Activated CD4-positive, alpha-beta T cell treated with anti-CD3 and anti-CD28 coated beads, Interleukin-2, amount 10 ng/mL, durations not matched to agents 7 days and 5 days (primary cell): ENCODE measurements at regions not wholly inside any gene's neighbourhood (a gene's known extent, or its start where the extent isn't known, plus 50 kb on each side); places are given as distances from the start of the nearest gene placed in this dataset.

Experiments
- CTCF ChIA-PET: fragments of 350-600 bp; sonication (Branson Sonifier 250); formaldehyde crosslinking; loops from one replicate; lab custom pipeline; 2021; ENCODE audit warnings: antibody characterized with exemption; lab: Charles Lee
- POLR2A ChIA-PET: fragments of 350-600 bp; sonication (Branson Sonifier 250); formaldehyde crosslinking; loops from one replicate; lab custom pipeline; 2021; ENCODE audit warnings: antibody characterized with exemption; lab: Charles Lee
- DNase-seq: peaks from one replicate; pipeline ENCODE4 v3.0.0-alpha.2; 2020
- H3K27ac Mint-ChIP-seq: one replicate; pipeline ENCODE4 v1.8.0; 2021; ENCODE audit warnings: mild to moderate bottlenecking, moderate library complexity, mixed read lengths
- H3K27me3 Mint-ChIP-seq: one replicate; pipeline ENCODE4 v1.8.0; 2021; ENCODE audit warnings: mixed read lengths
- H3K36me3 Mint-ChIP-seq: one replicate; pipeline ENCODE4 v1.8.0; 2021; ENCODE audit warnings: low read depth, mixed read lengths
- H3K4me1 Mint-ChIP-seq: one replicate; pipeline ENCODE4 v1.8.0; 2021; ENCODE audit warnings: mixed read lengths
- H3K4me3 Mint-ChIP-seq: one replicate; pipeline ENCODE4 v1.8.0; 2021; ENCODE audit warnings: mild to moderate bottlenecking, moderate library complexity, mixed read lengths
- H3K9me3 Mint-ChIP-seq: one replicate; pipeline ENCODE4 v1.8.0; 2021; ENCODE audit warnings: mixed read lengths

GRCh38 chr5:7955476-7955875, 86.5 kb downstream of the MTRR start:
- H3K36me3 Mint-ChIP-seq = no peaks in the 10 kb centered on the region
- no peaks in the 10 kb centered on the region for H3K27me3 Mint-ChIP-seq
- DNase-seq = no peak
- no peaks in the 10 kb centered on the region for H3K4me1 Mint-ChIP-seq
- CTCF ChIA-PET = no interaction called here
- H3K27ac Mint-ChIP-seq = no peak overlapping the region
- H3K4me3 Mint-ChIP-seq = no peak overlapping the region
- no peaks in the 10 kb centered on the region for H3K9me3 Mint-ChIP-seq
- POLR2A ChIA-PET = no interaction called here

DNA sequence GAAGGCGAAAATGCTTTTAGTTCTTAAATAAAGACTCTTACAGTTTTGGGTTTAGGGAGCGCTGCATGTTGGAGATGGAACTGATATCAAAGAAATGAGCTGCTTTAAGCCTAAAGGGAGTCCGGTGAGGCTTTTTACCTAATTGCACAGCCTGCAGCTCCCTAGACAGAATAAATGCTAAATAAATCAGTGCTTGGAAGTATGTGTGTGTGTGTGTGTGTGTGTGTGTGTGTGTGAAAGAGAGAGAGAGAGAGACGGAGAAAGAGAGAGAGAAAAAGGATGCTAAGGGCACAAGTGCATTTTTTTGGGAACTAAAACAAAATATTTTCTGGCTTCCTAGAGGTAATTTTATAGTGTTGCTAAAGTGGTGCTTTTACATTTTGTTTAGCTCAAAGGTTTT, 88.4 kb downstream of the MTRR start:
- H3K4me3 Mint-ChIP-seq = no peak overlapping the region
- no peaks in the 10 kb centered on the region for H3K36me3 Mint-ChIP-seq
- DNase-seq = no peak
- no peaks in the 10 kb centered on the region for H3K9me3 Mint-ChIP-seq
- H3K27me3 Mint-ChIP-seq = no peaks in the 10 kb centered on the region
- POLR2A ChIA-PET = no interaction called here
- no peaks in the 10 kb centered on the region for H3K4me1 Mint-ChIP-seq
- CTCF ChIA-PET = no interaction called here
- no peak overlapping the region for H3K27ac Mint-ChIP-seq

- no peaks in the 10 kb centered on the region for H3K27me3 Mint-ChIP-seq
- DNase-seq = no peak
- H3K27ac Mint-ChIP-seq = no peak overlapping the region
- H3K9me3 Mint-ChIP-seq = no peaks in the 10 kb centered on the region
- ChIA-PET POLR2A (no interaction called here), CTCF (no interaction called here)
- H3K4me1 Mint-ChIP-seq = no peaks in the 10 kb centered on the region
- no peak overlapping the region for H3K4me3 Mint-ChIP-seq
- no peaks in the 10 kb centered on the region for H3K36me3 Mint-ChIP-seq
Measured at GRCh38 chr5:7960142-7960541, 91.2 kb downstream of the MTRR start.

- H3K27ac Mint-ChIP-seq = no peak overlapping the region
- CTCF ChIA-PET = no interaction called here
- DNase-seq = no peak
- H3K27me3 Mint-ChIP-seq = no peaks in the 10 kb centered on the region
- H3K36me3 Mint-ChIP-seq = no peaks in the 10 kb centered on the region
- no peak overlapping the region for H3K4me3 Mint-ChIP-seq
- no peaks in the 10 kb centered on the region for H3K4me1 Mint-ChIP-seq
- POLR2A ChIA-PET = no interaction called here
- H3K9me3 Mint-ChIP-seq = no peaks in the 10 kb centered on the region
Measured at GRCh38 chr5:7961540-7961939, 92.6 kb downstream of the MTRR start.

GRCh38 chr5:7970816-7971215, 101.9 kb downstream of the MTRR start:
- H3K4me3 Mint-ChIP-seq = no peak overlapping the region
- H3K4me1 Mint-ChIP-seq = no peaks in the 10 kb centered on the region
- ChIA-PET POLR2A (no interaction called here), CTCF (interaction anchor here (0.6 kb wide), 1 partner anchor 1628 kb away, joined by 4 read pairs; no protein-coding TSS in a partner anchor)
- no peaks in the 10 kb centered on the region for H3K36me3 Mint-ChIP-seq
- H3K27me3 Mint-ChIP-seq = no peaks in the 10 kb centered on the region
- H3K27ac Mint-ChIP-seq = no peak overlapping the region
- no peaks in the 10 kb centered on the region for H3K9me3 Mint-ChIP-seq
- DNase-seq = no peak

- ChIA-PET CTCF (no interaction called here), POLR2A (no interaction called here)
- no peak overlapping the region for H3K27ac Mint-ChIP-seq
- no peak for DNase-seq
- H3K4me1 Mint-ChIP-seq = no peaks in the 10 kb centered on the region
- H3K4me3 Mint-ChIP-seq = no peak overlapping the region
- H3K9me3 Mint-ChIP-seq = no peaks in the 10 kb centered on the region
- H3K36me3 Mint-ChIP-seq = no peaks in the 10 kb centered on the region
- H3K27me3 Mint-ChIP-seq = no peaks in the 10 kb centered on the region
Measured at GRCh38 chr5:7976411-7977190, 107.7 kb downstream of the MTRR start.

- no peak overlapping the region for H3K4me3 Mint-ChIP-seq
- H3K4me1 Mint-ChIP-seq = no peaks in the 10 kb centered on the region
- no peak for DNase-seq
- no peaks in the 10 kb centered on the region for H3K36me3 Mint-ChIP-seq
- no peaks in the 10 kb centered on the region for H3K9me3 Mint-ChIP-seq
- H3K27ac Mint-ChIP-seq = no peak overlapping the region
- H3K27me3 Mint-ChIP-seq = no peaks in the 10 kb centered on the region
- ChIA-PET POLR2A (no interaction called here), CTCF (no interaction called here)
Measured at GRCh38 chr5:7978114-7978513, 109.2 kb downstream of the MTRR start.

- Mint-ChIP-seq H3K4me1 (no peaks in the 10 kb centered on the region), H3K36me3 (no peaks in the 10 kb centered on the region), H3K27me3 (no peaks in the 10 kb centered on the region), H3K9me3 (no peaks in the 10 kb centered on the region), H3K27ac (no peak overlapping the region), H3K4me3 (no peak overlapping the region)
- DNase-seq = no peak
- ChIA-PET POLR2A (no interaction called here), CTCF (no interaction called here)
Measured at GRCh38 chr5:7978991-7979390, 110.0 kb downstream of the MTRR start.

DNA sequence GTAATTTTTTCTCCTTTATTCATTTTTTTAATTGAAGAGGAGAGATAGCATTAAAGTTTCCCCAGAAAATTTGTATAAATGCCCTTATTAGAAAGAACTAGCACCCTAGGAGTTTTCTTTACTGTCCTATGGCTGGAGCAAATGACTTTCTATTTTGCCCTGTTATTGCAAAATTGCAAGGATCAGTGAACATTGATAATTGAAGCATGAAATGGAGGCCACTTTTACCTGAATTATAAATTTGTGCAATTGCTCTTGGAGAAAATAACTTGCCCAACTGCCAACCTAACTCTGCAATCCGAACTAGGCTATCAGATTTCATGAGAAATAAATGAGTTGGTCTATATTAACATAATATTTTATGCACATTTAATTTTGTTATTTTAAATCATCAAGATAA, 111.9 kb downstream of the MTRR start:
- Mint-ChIP-seq H3K9me3 (no peaks in the 10 kb centered on the region), H3K36me3 (no peaks in the 10 kb centered on the region), H3K4me1 (no peaks in the 10 kb centered on the region), H3K27me3 (no peaks in the 10 kb centered on the region), H3K4me3 (no peak overlapping the region), H3K27ac (no peak overlapping the region)
- no peak for DNase-seq
- ChIA-PET CTCF (no interaction called here), POLR2A (no interaction called here)

DNA sequence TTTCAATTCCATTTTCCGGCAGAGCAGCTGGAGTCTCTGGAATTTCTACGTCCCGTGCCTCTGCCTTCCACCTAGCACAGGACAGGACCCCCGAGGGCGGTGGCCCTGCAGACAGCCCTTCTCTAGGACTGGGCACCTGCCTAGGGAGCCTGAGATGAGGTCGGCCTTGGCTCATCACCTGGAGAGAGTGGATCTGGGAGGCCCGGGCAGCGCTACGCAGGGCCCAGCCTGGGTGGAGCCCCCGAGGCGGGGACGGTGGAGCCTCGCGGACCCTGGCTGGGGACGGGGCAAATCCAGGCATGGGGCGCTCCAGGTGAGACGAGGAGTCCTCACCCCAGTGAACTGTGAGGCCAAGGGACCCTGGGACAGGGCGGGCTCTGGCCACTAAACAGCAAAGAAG, 114.5 kb downstream of the MTRR start:
- Mint-ChIP-seq H3K4me3 (no peak overlapping the region), H3K4me1 (no peaks in the 10 kb centered on the region), H3K36me3 (no peaks in the 10 kb centered on the region), H3K9me3 (no peaks in the 10 kb centered on the region), H3K27me3 (no peaks in the 10 kb centered on the region), H3K27ac (no peak overlapping the region)
- DNase-seq = no peak
- ChIA-PET POLR2A (no interaction called here), CTCF (no interaction called here)

DNA sequence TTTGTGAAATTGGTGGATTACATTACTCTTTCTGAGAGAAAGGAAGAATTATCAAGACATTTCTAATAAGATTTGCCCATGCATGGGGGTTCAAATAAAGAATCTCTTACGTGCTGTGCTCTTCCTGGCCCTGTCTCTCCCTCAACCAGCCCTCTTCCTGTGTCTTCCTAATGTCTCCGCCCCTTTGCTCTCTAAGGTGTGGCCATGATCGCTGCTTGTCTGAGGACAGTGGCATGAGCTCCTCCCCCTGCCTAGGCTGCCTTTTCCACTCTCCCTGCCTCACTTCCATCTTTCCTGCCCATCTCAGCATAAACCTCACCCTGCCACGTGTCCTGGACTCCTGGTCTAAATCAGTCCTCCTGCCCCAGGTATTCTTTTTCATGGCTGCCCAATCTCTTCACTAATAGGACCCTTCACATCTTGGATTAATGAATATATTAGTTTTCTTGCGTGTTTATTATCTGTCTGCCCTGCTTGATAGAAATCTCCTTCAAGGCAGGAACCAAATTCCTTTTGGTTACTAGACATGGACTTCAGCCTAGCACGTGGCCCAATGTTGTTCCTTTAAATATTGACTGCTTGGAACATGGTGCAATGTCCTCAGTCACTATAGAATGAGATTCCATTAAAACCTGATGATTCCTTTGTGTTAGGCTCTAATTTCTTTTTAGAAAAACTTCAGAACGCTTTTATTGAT, 122.3 kb downstream of the MTRR start:
- CTCF ChIA-PET = no interaction called here

GRCh38 chr5:7995688-7996294, 126.8 kb downstream of the MTRR start:
- Mint-ChIP-seq H3K4me3 (no peak overlapping the region), H3K36me3 (no peaks in the 10 kb centered on the region), H3K4me1 (no peaks in the 10 kb centered on the region), H3K27me3 (no peaks in the 10 kb centered on the region), H3K9me3 (no peaks in the 10 kb centered on the region), H3K27ac (no peak overlapping the region)
- ChIA-PET POLR2A (no interaction called here), CTCF (no interaction called here)
- DNase-seq = no peak

More for the DNA sequence above, 122.3 kb downstream of the MTRR start:
- Mint-ChIP-seq H3K4me1 (no peaks in the 10 kb centered on the region), H3K27ac (no peak overlapping the region), H3K27me3 (no peaks in the 10 kb centered on the region), H3K36me3 (no peaks in the 10 kb centered on the region), H3K9me3 (no peaks in the 10 kb centered on the region), H3K4me3 (no peak overlapping the region)
- POLR2A ChIA-PET = no interaction called here
- no peak for DNase-seq

- H3K9me3 Mint-ChIP-seq = no peaks in the 10 kb centered on the region
- POLR2A ChIA-PET = no interaction called here
- no peaks in the 10 kb centered on the region for H3K27me3 Mint-ChIP-seq
- no peak for DNase-seq
- no peak overlapping the region for H3K4me3 Mint-ChIP-seq
- no peaks in the 10 kb centered on the region for H3K36me3 Mint-ChIP-seq
- CTCF ChIA-PET = interaction anchor here (0.9 kb wide), 1 partner anchor 10 kb away, joined by 3 read pairs; no protein-coding TSS in a partner anchor
- no peak overlapping the region for H3K27ac Mint-ChIP-seq
- no peaks in the 10 kb centered on the region for H3K4me1 Mint-ChIP-seq
Measured at GRCh38 chr5:8005416-8005815, 136.5 kb downstream of the MTRR start.
